ENCODE measurements at regions not wholly inside any gene's neighbourhood (a gene's known extent, or its start where the extent isn't known, plus 50 kb on each side); places are given as distances from the start of the nearest gene placed in this dataset.

DNA sequence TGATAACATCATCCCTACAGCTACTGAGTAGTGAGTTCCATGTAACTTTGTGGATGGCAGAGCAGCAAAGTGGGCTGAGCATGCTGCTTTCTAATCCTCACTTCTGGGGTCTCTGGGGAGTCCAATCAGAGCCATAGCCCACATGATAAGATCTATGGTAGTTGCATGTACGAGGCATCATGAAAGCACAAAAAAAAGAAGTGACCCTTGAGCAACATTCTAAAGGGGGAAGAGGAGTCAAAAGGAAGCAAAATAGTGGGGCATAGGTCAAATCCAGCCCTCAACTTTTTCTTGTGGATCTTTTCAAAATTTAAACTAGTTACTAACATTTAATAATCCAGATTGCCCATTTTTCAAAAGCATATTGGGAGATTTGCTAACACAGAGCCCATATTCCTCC is 208.5 kb upstream of the TOX3 start:
- TF ChIP-seq JUN (CRISPR knock-in tag; IDR thresholded peaks at IDR 0.05) (no peak), TEAD1 (CRISPR knock-in tag; IDR thresholded peaks at IDR 0.05) (no peak), SMAD4 (CRISPR knock-in tag; IDR thresholded peaks at IDR 0.05) (no peak)
- TF ChIP-seq, protein P1, sequence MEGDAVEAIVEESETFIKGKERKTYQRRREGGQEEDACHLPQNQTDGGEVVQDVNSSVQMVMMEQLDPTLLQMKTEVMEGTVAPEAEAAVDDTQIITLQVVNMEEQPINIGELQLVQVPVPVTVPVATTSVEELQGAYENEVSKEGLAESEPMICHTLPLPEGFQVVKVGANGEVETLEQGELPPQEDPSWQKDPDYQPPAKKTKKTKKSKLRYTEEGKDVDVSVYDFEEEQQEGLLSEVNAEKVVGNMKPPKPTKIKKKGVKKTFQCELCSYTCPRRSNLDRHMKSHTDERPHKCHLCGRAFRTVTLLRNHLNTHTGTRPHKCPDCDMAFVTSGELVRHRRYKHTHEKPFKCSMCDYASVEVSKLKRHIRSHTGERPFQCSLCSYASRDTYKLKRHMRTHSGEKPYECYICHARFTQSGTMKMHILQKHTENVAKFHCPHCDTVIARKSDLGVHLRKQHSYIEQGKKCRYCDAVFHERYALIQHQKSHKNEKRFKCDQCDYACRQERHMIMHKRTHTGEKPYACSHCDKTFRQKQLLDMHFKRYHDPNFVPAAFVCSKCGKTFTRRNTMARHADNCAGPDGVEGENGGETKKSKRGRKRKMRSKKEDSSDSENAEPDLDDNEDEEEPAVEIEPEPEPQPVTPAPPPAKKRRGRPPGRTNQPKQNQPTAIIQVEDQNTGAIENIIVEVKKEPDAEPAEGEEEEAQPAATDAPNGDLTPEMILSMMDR (IDR thresholded peaks at IDR 0.05), result no peak

Measured in WTC11 (cell line).